Loucy (cell line): ENCODE measurements at regions not wholly inside any gene's neighbourhood (a gene's known extent, or its start where the extent isn't known, plus 50 kb on each side); places are given as distances from the start of the nearest gene placed in this dataset.

Experiments
- EZH2phosphoT487 ChIP-seq: fragments of 200-600 bp; IDR thresholded peaks from 2 replicates; pipeline ENCODE4 v1.6.1; 2018; ENCODE audit warnings: antibody characterized with exemption, mild to moderate bottlenecking, moderate library complexity, borderline replicate concordance
- TF ChIP-seq, protein P1 (sequence below): fragments of 200-600 bp; sonication (generic); conservative IDR thresholded peaks from 2 replicates; pipeline ENCODE4 v1.5.1; 2014; ENCODE audit warnings: mild to moderate bottlenecking, antibody characterized with exemption, low read length

DNA sequence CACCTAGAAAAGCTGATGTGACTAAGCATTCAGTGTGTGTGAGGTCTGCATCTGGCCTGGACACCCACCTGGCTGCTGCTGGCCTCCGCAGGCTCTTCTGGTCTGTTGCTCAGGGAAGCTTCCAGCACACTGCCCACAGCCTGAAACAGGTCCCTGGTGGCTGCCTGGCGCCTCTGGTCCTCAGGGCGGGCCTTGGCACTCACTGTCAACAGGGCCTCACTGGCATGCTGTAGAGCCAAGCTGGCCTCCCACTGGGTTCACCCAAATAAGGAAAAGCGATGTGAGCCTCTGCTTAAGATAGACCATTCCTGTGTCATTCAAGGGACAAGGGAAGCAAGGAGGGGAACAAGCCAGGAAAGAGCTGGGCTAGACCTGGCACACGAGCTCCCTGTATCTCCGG, 70.6 kb upstream of the BCO1 start:
- TF ChIP-seq, protein P1, sequence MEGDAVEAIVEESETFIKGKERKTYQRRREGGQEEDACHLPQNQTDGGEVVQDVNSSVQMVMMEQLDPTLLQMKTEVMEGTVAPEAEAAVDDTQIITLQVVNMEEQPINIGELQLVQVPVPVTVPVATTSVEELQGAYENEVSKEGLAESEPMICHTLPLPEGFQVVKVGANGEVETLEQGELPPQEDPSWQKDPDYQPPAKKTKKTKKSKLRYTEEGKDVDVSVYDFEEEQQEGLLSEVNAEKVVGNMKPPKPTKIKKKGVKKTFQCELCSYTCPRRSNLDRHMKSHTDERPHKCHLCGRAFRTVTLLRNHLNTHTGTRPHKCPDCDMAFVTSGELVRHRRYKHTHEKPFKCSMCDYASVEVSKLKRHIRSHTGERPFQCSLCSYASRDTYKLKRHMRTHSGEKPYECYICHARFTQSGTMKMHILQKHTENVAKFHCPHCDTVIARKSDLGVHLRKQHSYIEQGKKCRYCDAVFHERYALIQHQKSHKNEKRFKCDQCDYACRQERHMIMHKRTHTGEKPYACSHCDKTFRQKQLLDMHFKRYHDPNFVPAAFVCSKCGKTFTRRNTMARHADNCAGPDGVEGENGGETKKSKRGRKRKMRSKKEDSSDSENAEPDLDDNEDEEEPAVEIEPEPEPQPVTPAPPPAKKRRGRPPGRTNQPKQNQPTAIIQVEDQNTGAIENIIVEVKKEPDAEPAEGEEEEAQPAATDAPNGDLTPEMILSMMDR = no peak
- no peak for TF ChIP-seq EZH2phosphoT487
